PC-3 (cell line): ENCODE measurements at regions not wholly inside any gene's neighbourhood (a gene's known extent, or its start where the extent isn't known, plus 50 kb on each side); places are given as distances from the start of the nearest gene placed in this dataset.
A peak's percentile ranks its signal among the peaks of the same experiment; 100 is the strongest.
"Not testable (repeated sequence)": the region's sequence is repeated elsewhere in the genome, so short reads cannot be mapped to it uniquely, and the experiment has no call there.

Experiments used
- ATAC-seq: fragments of 200-7000 bp; cut with Tn5 transposase; 2 replicates; pipeline ENCODE4 v1.9.1; 2020; ENCODE audit warnings: mild to moderate bottlenecking, moderate library complexity
- BruUV-seq: library from RNA; stranded (reverse); fragments of 400-500 nt; replicated peaks from 2 replicates; lab custom pipeline; 2021; lab: Mats Ljungman, UMichigan
- CTCF ChIA-PET: fragments of 300-600 bp; sonication (Branson Sonifier 250); formaldehyde crosslinking; loops from one replicate; lab custom pipeline; 2022; ENCODE audit warnings: antibody characterized with exemption; lab: Charles Lee
- POLR2A ChIA-PET: fragments of 300-600 bp; sonication (Branson Sonifier 250); formaldehyde crosslinking; loops from one replicate; lab custom pipeline; 2022; ENCODE audit warnings: antibody characterized with exemption; ENCODE audit not compliant: unreplicated experiment; lab: Charles Lee
- DNase-seq: peaks from one replicate; pipeline ENCODE4 v3.0.0-alpha.2; 2015
- H2AFZ ChIP-seq: fragments of 300-600 bp; sonication (generic); 2 replicates; pipeline ENCODE4 v1.6.0; 2016; ENCODE audit warnings: antibody characterized with exemption, low read length
- H3F3A ChIP-seq: fragments of 300-600 bp; sonication (generic); one replicate; pipeline ENCODE4 v1.6.0; 2017; ENCODE audit warnings: antibody characterized with exemption, low read length, control low read depth, mild to moderate bottlenecking; ENCODE audit not compliant: unreplicated experiment
- H3K27ac ChIP-seq: fragments of 300-600 bp; sonication (generic); 2 replicates; pipeline ENCODE4 v1.5.1; 2016; ENCODE audit warnings: mild to moderate bottlenecking, low read length
- H3K27me3 ChIP-seq: fragments of 300-600 bp; sonication (generic); 2 replicates; pipeline ENCODE4 v1.6.1; 2016; ENCODE audit warnings: low read length, mixed read lengths
- H3K36me3 ChIP-seq: fragments of 300-600 bp; sonication (generic); 2 replicates; pipeline ENCODE4 v1.6.1; 2016; ENCODE audit warnings: low read depth, mixed run types, low read length, mixed read lengths
- H3K4me1 ChIP-seq: fragments of 300-600 bp; sonication (generic); 2 replicates; pipeline ENCODE4 v1.5.1; 2016; ENCODE audit warnings: low read length; ENCODE audit not compliant: insufficient read depth
- H3K4me2 ChIP-seq: fragments of 300-600 bp; sonication (generic); 2 replicates; pipeline ENCODE4 v1.6.0; 2016; ENCODE audit warnings: low read length
- H3K4me3 ChIP-seq: fragments of 300-600 bp; sonication (generic); 2 replicates; pipeline ENCODE4 v1.5.1; 2016; ENCODE audit warnings: mild to moderate bottlenecking, low read length, mixed read lengths
- H3K79me2 ChIP-seq: fragments of 300-600 bp; sonication (generic); 2 replicates; pipeline ENCODE4 v1.6.1; 2017; ENCODE audit warnings: low read length, mixed read lengths
- H3K9ac ChIP-seq: fragments of 300-600 bp; sonication (generic); 2 replicates; pipeline ENCODE4 v1.6.0; 2016; ENCODE audit warnings: mild to moderate bottlenecking, low read length
- H3K9me2 ChIP-seq: fragments of 300-600 bp; sonication (generic); replicated peaks from 2 replicates; pipeline ENCODE4 v1.6.1; 2016; ENCODE audit warnings: mixed run types, low read length, mixed read lengths
- H3K9me3 ChIP-seq: fragments of 300-600 bp; sonication (generic); 2 replicates; pipeline ENCODE4 v1.6.1; 2016; ENCODE audit warnings: low read length, mixed read lengths
- H4K20me1 ChIP-seq: fragments of 300-600 bp; sonication (generic); 2 replicates; pipeline ENCODE4 v1.6.1; 2016; ENCODE audit warnings: low read length, mixed read lengths
- CTCF ChIP-seq: fragments of 300-600 bp; sonication (generic); conservative IDR thresholded peaks from 2 replicates; pipeline ENCODE4 v1.5.1; 2017; ENCODE audit warnings: antibody characterized with exemption, low read depth, mild to moderate bottlenecking, low read length
- EZH2 ChIP-seq: fragments of 300-600 bp; sonication (generic); IDR thresholded peaks from one replicate; pipeline ENCODE4 v1.6.1; 2017; ENCODE audit warnings: antibody characterized with exemption, mild to moderate bottlenecking, low read length; ENCODE audit not compliant: unreplicated experiment
- EZH2phosphoT487 ChIP-seq: fragments of 300-600 bp; sonication (generic); IDR thresholded peaks from 2 replicates; pipeline ENCODE4 v1.6.1; 2018; ENCODE audit warnings: mild to moderate bottlenecking, antibody characterized with exemption, low read length, borderline replicate concordance
- intact Hi-C: fragments of 100-400 bp; cut with micrococcal nuclease; formaldehyde crosslinking; loops from 2 replicates; pipeline ENCODE4 v1.9.0; 2023

DNA sequence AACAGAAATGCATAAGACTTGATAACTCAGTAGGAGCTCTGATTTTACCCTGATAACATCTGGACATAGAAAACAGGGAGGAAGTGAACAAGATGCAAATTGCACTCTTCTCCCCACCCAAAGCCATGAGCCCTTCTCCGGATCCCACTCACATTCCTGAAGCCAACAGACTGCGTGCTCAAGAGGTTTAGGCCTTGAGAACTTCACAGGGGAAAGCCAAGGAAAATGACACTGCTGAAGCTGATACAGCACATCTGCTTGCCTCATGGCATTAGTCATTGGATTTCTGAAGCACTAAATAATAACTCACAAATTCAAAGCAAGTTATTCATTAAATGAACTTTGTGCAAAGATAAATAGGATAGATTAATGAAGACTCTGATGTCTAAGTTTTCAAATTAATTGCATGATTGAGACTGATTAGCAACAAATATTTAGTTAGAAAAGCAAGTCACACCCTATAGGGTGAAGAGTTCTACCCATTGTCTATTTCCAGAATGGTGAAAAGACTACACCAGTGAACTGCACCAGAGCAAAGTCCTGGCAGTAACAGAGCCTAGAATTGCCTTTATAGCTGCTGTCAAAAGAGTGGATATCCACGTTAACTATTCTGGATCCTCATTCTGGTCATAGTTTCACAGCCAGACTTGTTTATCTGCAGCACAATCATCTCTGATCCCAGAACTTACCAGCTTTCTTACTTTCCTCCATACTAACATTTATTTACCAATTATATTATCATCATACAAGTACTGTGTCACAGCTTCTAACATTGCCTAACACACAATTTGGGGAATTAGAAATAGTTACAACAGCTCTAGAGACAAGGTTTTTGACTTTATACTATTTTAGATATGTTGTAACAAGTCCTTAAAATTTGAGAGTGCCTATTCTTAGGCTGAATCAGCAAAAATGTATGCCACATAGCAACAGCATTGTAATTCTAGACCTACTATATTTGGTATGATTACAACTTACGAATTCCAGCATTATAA is 432.1 kb upstream of the RGMB start:
- no peak overlapping the region for H2AFZ ChIP-seq
- BruUV-seq = no TSS peak
- H3K9me2 ChIP-seq = no peaks in the 10 kb centered on the region
- POLR2A ChIA-PET = no interaction called here
- no peaks in the 10 kb centered on the region for H4K20me1 ChIP-seq
- H3K9me3 ChIP-seq = no peaks in the 10 kb centered on the region
- ATAC-seq (no peak), DNase-seq (no peak)
- no peaks in the 10 kb centered on the region for H3K27me3 ChIP-seq
- H3K4me2 ChIP-seq = no peak overlapping the region
- CTCF ChIA-PET = no interaction called here
- TF ChIP-seq CTCF (no peak), EZH2phosphoT487 (no peak), EZH2 (no peak)
- no peaks in the 10 kb centered on the region for H3K36me3 ChIP-seq
- H3K4me3 ChIP-seq = no peak overlapping the region
- H3K4me1 ChIP-seq = no peaks in the 10 kb centered on the region
- no peak overlapping the region for H3K9ac ChIP-seq
- no peaks in the 10 kb centered on the region for H3F3A ChIP-seq
- intact Hi-C loops = loop anchor here (10.0 kb wide), 1 partner anchor 127 kb away; no protein-coding TSS in a partner anchor
- no peaks in the 10 kb centered on the region for H3K79me2 ChIP-seq
- no peak overlapping the region for H3K27ac ChIP-seq

DNA sequence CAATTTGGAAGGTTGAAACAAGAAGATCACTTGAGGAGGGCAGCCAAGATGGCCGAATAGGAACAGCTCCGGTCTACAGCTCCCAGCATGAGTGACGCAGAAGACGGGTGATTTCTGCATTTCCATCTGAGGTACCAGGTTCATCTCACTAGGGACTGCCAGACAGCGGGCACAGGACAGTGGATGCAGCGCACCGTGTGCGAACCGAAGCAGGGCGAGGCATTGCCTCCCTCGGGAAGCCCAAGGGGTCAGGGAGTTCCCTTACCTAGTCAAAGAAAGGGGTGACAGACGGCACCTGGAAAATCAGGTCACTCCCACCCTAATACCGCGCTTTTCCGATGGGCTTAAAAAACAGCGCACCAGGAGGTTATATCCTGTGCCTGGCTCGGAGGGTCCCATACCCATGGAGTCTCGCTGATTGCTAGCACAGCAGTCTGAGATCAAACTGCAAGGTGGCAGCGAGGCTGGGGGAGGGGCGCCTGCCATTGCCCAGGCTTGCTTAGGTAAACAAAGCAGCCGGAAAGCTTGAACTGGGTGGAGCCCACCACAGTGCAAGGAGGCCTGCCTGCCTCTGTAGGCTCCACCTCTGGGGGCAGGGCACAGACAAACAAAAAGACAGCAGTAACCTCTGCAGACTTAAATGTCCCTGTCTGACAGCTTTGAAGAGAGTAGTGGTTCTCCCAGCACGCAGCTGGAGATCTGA is 430.4 kb upstream of the RGMB start:
- H3K27me3 ChIP-seq, H3K9ac ChIP-seq, H3K9me3 ChIP-seq, H3F3A ChIP-seq, BruUV-seq, H3K27ac ChIP-seq, POLR2A ChIA-PET, ATAC-seq, H3K9me2 ChIP-seq, H3K4me1 ChIP-seq, H2AFZ ChIP-seq, H4K20me1 ChIP-seq, DNase-seq, H3K36me3 ChIP-seq, H3K4me3 ChIP-seq, CTCF ChIA-PET, H3K4me2 ChIP-seq, H3K79me2 ChIP-seq: not testable (repeated sequence)
- intact Hi-C loops = loop anchor here (10.0 kb wide), 1 partner anchor 128 kb away; no protein-coding TSS in a partner anchor

DNA sequence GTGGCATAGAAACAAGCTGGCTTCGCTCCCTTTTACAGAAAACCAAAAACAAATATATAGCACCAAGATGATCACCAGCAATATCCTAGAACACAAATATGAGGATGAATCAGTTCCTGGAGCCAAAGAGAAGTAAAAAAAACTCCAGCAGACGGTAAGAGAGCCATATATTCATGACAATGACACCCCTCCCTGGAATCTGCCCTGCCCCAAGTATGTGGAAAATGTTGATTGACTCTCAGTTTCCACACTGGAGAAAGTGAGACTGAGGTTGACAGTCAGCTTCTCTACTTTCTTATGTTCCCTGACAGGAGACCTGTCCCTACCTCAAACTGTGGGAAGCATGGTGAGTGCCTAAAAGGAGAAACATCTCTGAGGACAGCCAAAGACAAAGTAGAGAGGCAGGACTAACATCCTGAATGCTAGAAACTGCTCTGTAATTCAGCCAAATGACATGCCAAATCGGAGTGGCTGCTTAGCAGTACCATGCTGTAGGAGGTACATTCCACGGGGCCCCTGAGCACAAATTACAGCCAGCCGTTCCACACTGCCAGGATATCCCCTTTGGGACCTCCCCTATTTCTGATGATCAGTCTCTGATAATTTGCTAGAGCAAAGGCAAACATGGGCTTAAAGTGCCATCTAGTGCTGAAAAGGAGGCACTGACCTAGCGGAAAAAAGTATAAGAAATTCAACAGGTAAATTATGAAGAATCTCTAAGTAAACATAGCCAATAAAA is 424.0 kb upstream of the RGMB start:
- Histone ChIP-seq H3K27me3 (no peaks in the 10 kb centered on the region), H3K79me2 (no peaks in the 10 kb centered on the region), H3K27ac (peak overlapping the region; percentile 90), H3K4me3 (peak overlapping the region; percentile 34; the same call in 1 of the 2 replicates), H3K4me2 (peak overlapping the region; percentile 69), H3K9me3 (peaks cover 16% of the 10 kb centered on the region), H3K9me2 (no peaks in the 10 kb centered on the region), H3F3A (peaks cover 3% of the 10 kb centered on the region), H3K9ac (peak overlapping the region; percentile 75), H4K20me1 (no peaks in the 10 kb centered on the region), H3K36me3 (peaks cover 9% of the 10 kb centered on the region), H3K4me1 (peaks cover 5% of the 10 kb centered on the region; the same call in 1 of the 2 replicates), H2AFZ (peak overlapping the region; percentile 71)
- ChIA-PET POLR2A (no interaction called here), CTCF (no interaction called here)
- BruUV-seq = no TSS peak
- intact Hi-C loops = loop anchor here (1.0 to 10.0 kb wide), 7 partner anchors 135 to 1597 kb away; no protein-coding TSS in a partner anchor
- ATAC-seq (peak; percentile 94), DNase-seq (peak; percentile 94)
- TF ChIP-seq EZH2phosphoT487 (no peak), CTCF (peak; percentile 99)
